Activated CD8-positive, alpha-beta memory T cell treated with anti-CD3 and anti-CD28 coated beads for 48 hours (primary cell): ENCODE measurements at regions not wholly inside any gene's neighbourhood (a gene's known extent, or its start where the extent isn't known, plus 50 kb on each side); places are given as distances from the start of the nearest gene placed in this dataset.
"Not testable (repeated sequence)": the region's sequence is repeated elsewhere in the genome, so short reads cannot be mapped to it uniquely, and the experiment has no call there.

Source experiments
- DNase-seq, 3 experiments: peaks; one replicate each; pipeline ENCODE4 v3.0.0-alpha.2; 2020; ENCODE audit warnings: low read depth in 2 of 3, low spot score in 2 of 3

DNA sequence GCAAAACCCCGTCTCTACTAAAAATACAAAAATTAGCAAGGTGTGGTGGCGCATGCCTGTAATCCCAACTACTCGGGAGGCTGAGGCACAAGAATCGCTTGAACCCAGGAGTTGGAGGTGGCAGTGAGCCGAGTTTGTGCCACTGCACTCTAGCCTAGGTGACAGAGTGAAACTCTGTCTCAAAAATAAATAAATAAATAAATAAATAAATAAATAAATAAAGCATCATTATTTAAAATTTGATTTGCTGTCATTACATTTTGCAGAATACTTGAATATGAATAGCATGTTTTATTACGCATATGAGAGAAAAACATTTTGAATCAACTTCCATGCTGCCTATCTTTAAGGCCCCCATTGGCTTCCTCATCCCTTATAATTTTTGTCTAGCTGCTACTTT lies 53.4 kb upstream of the MED14 start:
- DNase-seq = not testable (repeated sequence)

- no peak for DNase-seq
These were observed 57.1 kb upstream of the MED14 start for GRCh38 chrX:40792433-40792832.

DNA sequence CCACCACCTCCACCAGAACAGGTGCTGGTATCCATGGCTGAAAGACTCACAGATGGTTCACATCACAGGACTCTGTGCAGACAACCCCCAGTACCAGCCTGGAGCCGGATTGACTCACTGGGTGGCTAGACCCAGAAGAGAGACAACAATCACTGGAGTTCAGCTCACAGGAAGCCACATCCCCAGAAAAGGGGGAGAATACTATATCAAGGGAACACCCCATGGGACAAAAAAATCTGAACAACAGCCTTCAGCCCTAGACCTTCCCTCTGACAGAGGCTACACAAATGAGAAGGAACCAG lies 59.4 kb upstream of the MED14 start:
- DNase-seq = not testable (repeated sequence)

DNA sequence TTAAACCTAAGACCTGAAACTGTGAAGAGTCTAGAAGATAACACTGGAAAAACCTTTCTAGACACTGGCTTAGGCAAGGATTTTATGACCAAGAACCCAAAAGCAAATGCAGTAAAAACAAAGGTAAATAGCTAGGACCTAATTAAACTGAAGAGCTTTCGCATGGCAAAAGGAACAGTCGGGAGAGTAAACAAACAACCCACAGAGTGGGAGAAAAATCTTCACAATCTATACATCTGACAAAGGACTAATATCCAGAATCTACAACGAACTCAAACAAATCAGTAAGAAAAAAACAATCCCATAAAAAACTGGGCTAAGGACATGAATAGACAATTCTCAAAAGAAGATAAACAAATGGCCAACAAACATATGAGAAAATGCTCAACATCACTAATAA lies 64.4 kb upstream of the MED14 start:
- DNase-seq = not testable (repeated sequence)

DNA sequence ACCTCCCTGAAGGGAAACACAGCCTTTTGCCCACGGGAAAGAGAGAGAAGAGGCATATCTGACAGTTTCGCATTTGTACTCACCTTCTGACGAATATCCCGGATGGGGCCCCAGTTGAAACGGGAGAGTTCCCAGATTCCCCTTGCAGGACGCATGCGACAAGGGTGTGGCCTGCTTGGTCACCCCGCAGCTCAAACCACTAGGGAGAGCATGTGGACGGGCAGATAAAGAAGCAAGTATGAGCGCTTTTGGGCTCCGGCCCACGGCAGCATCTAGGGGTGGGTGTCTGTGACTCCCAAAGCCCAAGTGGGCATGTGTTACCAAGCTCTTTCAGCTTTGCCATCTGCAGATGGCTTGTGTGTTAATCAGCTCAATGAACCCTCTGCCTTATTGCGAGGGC lies 70.1 kb upstream of the MED14 start:
- DNase-seq = no peak

- no peak for DNase-seq
These were observed 71.3 kb upstream of the MED14 start for GRCh38 chrX:40806513-40807220.

DNA sequence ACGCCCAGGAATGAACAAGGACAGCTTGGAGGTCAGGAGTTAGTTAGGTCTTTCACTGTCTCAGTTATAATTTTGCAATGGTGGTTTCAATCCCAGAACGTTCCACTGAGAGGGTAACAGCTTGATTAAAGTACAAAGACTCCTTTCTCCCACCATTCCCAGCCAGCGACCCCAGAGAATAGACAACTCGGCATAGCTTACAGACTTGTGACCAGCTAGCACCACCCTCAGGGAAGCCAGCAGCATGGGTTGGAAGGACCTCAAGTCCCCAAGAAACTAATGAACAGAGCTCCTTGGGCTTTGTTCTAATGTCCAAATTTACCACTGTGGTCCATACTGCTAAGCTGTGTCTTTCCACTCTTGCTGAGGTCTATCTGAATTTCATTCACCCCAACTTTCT lies 72.0 kb upstream of the MED14 start:
- DNase-seq = no peak

DNA sequence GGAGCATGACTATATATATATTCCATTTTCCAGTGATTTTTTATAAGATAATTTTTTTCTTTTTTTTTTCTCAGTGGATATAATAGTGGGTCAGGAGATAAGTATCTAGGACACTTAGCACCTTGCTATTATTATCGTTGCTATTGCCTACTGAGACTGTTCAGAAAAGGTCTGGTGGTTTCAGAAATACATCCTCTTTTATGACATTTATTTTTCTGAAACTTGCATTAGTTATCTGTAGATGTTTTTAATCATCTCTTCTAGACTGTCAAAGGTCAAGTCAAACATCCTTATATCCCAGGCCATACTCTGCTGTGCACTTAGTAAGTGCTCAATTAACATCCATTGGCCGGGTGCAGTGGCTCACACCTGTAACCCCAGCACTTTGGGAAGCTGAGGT lies 72.9 kb upstream of the MED14 start:
- DNase-seq = no peak

- no peak for DNase-seq
These were observed 73.9 kb upstream of the MED14 start for GRCh38 chrX:40809210-40809609.

DNA sequence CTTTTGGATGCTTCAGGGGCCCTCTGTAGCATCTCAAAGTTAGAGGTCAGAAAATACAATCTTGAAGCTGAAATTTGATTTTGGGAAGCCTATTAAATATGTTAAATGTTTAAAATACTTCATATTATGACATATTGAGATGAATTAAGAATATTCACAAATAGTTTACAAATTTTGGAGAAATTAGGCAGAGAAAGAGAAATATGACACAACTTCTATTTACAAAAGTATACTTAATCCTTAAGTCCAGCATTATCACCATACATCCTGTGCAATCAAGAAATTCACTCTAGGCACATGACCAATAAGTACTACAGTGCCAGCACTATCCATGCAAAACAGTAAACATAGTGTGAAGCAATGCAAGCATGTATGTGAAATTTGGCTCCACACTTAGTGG lies 79.7 kb upstream of the MED14 start:
- DNase-seq = not testable (repeated sequence)

DNA sequence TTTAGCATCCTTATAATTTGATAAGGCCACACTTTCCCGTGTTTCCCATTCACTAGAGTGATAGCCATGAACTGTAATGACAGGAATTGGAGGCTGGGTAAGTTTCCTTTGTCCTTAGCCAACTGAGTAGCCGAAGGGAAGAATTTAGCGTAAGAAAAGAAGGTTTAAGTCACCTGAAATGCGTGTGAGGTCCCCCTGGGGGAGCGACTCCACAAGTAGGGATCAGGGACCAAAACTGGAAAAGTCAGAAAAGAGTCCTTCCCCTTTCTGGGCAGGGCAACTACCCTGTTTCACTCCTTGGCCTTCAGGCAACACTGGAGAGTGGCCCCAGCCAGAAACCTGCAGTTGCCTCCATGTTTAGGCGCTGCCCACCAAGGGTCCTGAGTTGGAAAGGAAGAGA lies 81.6 kb upstream of the MED14 start:
- no peak for DNase-seq

- DNase-seq = no peak
These were observed 82.9 kb upstream of the MED14 start for GRCh38 chrX:40818236-40818635.

- DNase-seq = no peak
These were observed 86.4 kb upstream of the MED14 start for GRCh38 chrX:40821780-40822179.

- DNase-seq = no peak
These were observed 92.0 kb upstream of the MED14 start for GRCh38 chrX:40827331-40827730.

DNA sequence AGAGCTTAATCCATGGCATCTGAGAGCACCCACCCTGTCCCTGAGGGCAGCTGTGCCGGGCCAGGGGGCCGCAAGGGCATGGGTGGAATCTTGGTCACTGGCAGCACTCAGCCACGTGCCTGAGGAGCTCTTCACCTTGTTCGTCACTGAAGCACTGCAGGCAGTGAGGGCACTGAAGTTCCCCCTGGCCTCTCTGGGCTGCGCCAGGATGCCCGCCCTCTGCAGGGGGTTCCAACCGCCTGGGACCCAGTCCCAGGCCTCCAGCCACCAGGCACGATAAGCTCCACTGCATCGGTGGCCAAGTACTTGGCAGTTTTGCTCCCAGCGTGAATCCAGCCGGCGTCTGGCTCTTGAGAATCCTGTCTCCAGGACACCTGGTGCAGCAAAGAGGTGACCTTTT lies 96.4 kb upstream of the MED14 start:
- no peak for DNase-seq

- no peak for DNase-seq
These were observed 97.4 kb upstream of the MED14 start for GRCh38 chrX:40832723-40833122.

DNA sequence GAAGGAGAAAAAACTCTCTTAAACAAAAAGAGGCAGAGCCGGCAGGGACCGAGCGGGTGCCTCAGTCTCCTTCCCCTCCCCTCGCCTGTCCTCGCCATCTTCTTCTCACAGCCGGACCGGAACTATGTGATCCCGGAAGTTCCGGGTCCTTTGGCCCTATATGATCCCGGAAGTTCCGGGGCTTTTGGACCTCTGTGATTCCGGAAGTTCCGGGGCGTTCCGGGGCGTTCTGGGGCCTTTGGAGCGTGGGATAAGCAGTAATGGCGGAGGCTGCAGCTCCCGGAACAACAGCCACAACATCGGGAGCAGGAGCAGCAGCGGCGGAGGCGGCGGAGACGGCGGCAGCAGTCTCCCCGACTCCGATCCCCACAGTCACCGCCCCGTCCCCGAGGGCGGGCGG lies 98.9 kb upstream of the MED14 start:
- no peak for DNase-seq

DNA sequence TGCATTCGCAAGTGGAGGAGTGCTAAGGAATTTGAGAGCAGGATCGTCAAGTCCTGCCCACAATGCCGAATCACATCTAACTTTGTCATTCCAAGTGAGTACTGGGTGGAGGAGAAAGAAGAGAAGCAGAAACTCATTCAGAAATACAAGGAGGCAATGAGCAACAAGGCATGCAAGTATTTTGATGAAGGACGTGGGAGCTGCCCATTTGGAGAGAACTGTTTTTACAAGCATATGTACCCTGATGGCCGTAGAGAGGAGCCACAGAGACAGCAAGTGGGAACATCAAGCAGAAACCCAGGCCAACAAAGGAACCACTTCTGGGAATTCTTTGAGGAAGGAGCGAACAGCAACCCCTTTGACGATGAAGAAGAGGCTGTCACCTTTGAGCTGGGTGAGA lies 100.2 kb upstream of the MED14 start:
- DNase-seq = no peak

GRCh38 chrX:40843643-40844042 lies 108.3 kb upstream of the MED14 start:
- DNase-seq = no peak

DNA sequence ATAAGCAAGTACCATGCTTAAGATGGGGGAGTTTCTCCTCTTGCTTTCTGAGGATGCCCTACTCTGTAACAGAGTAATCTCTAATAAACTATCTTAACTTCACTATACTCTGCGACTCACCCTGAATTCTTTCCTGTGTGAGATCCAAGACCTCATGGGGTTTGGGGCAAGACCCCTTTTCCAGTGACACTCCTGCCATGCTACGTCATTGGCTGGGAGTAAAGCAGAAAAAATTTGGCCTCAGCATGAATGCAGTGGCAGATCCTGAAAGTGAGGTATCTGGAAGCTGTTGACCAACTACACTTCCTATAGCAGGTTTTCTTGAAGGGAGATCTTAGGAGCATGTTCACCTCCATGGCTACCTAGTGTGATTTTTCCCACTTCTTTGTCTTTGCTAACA lies 109.1 kb upstream of the MED14 start:
- DNase-seq = no peak

GRCh38 chrX:40845331-40845911 lies 110.1 kb upstream of the MED14 start:
- DNase-seq = no peak

DNA sequence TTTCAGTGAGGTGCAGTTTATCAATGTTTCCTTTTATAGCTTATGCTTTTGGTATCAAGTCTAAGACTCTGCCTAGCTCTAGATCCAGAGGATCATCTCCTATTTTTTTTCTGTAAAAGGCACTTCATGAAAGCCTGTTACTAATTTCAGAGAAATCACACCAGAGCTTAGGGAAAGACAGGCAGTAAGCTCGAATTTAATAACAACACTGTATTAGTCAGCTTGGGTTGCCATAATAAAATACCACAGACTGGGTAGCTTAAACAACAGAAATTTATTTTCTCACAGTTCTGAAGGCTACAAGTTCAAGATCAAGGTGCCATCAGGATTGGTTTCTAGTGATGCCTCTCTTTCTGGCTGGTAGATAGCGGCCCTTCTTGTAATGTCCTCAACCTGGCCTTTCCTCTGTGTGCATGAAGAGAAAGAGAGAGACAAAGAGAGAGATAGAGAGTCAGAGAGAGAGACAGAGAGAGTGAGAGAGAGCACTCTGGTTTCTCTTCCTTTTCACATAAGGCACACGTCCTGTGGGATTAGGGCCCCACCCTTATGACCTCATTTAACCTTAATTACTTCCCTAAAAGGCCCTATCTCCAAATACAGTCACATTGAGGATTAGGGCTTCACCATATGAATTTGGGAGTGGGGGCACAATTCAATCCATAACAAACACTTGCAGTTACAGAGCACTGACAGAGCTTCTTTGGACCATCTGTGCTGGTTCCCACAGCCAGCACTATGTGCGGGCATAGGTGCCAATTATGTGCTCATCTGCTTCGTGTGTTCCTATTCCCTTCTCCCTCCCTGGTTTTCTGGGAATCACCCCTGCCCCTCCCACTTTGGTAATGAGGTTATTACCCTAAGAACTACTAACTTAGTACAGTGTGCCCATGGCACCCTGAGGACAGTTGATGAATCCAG lies 114.8 kb upstream of the MED14 start:
- DNase-seq = no peak
